HepG2 (cell line): ENCODE measurements at regions not wholly inside any gene's neighbourhood (a gene's known extent, or its start where the extent isn't known, plus 50 kb on each side); places are given as distances from the start of the nearest gene placed in this dataset.

Experiments
- BRCA1 ChIP-seq: sonication (generic); formaldehyde crosslinking; IDR thresholded peaks from 2 replicates; pipeline ENCODE4 v1.4.0; 2020; ENCODE audit warnings: missing genetic modification reagents
- EP300 ChIP-seq, 3 experiments: sonication (generic) in 1 of 3; formaldehyde crosslinking in 1 of 3; IDR thresholded peaks; 2 replicates each; pipeline versions ENCODE4 v1.5.1 to v1.6.1; 2011 to 2020; ENCODE audit warnings: low read depth in 2 of 3, low read length in 2 of 3, borderline replicate concordance in 1 of 3, improper control_type of control experiment in 1 of 3, mild to moderate bottlenecking in 1 of 3, missing genetic modification reagents in 1 of 3, moderate library complexity in 1 of 3
- ETS1 ChIP-seq: sonication (generic); formaldehyde crosslinking; IDR thresholded peaks from 2 replicates; pipeline ENCODE4 v1.4.0; 2020; ENCODE audit warnings: missing genetic modification reagents
- FOSL1 ChIP-seq: sonication (generic); formaldehyde crosslinking; IDR thresholded peaks from 2 replicates; pipeline ENCODE4 v1.9.0; 2021; ENCODE audit warnings: missing genetic modification reagents, borderline replicate concordance
- FOXA3 ChIP-seq: IDR thresholded peaks from 2 replicates; pipeline ENCODE4 v1.6.1; 2016; ENCODE audit warnings: missing genetic modification reagents, missing compliant biosample characterization
- HOXA9 ChIP-seq: sonication (generic); formaldehyde crosslinking; IDR thresholded peaks from 2 replicates; pipeline ENCODE4 v1.8.1; 2022; ENCODE audit warnings: missing genetic modification reagents, mild to moderate bottlenecking, moderate library complexity, borderline replicate concordance
- KLF11 ChIP-seq: IDR thresholded peaks from 2 replicates; pipeline ENCODE4 v1.6.1; 2016; ENCODE audit warnings: missing compliant biosample characterization
- KMT2B ChIP-seq: IDR thresholded peaks from 2 replicates; pipeline ENCODE4 v1.6.1; 2016; ENCODE audit warnings: missing genetic modification reagents, missing compliant biosample characterization
- MEIS1 ChIP-seq: sonication (generic); formaldehyde crosslinking; IDR thresholded peaks from 2 replicates; pipeline ENCODE4 v1.9.0; 2021; ENCODE audit warnings: mild to moderate bottlenecking, missing genetic modification reagents, moderate library complexity, borderline replicate concordance
- NFIC ChIP-seq: IDR thresholded peaks from 2 replicates; pipeline ENCODE4 v1.6.1; 2012; ENCODE audit warnings: mild to moderate bottlenecking, low read length, inconsistent platforms
- NR2C2 ChIP-seq: sonication (generic); formaldehyde crosslinking; IDR thresholded peaks from 2 replicates; pipeline ENCODE4 v1.4.0; 2020; ENCODE audit warnings: missing genetic modification reagents, mild to moderate bottlenecking, moderate library complexity, borderline replicate concordance
- NR2F6 ChIP-seq, 2 experiments: IDR thresholded peaks; 2 replicates each; pipeline ENCODE4 v1.6.1; 2016; ENCODE audit warnings: antibody characterized with exemption in 1 of 2, mild to moderate bottlenecking in 1 of 2
- PAWR ChIP-seq: sonication (generic); formaldehyde crosslinking; IDR thresholded peaks from 2 replicates; pipeline ENCODE4 v1.4.0; 2020; ENCODE audit warnings: missing genetic modification reagents, mild to moderate bottlenecking, borderline replicate concordance
- PCBP2 ChIP-seq: fragments of 200-400 bp; formaldehyde crosslinking; optimal IDR thresholded peaks from 2 replicates; pipeline ENCODE3; 2018; ENCODE audit warnings: low read length, low read depth; ENCODE audit not compliant: poor library complexity, severe bottlenecking
- PRDM10 ChIP-seq: sonication (generic); formaldehyde crosslinking; IDR thresholded peaks from 2 replicates; pipeline ENCODE4 v1.4.0; 2020; ENCODE audit warnings: low read depth, missing genetic modification reagents
- SIN3A ChIP-seq: IDR thresholded peaks from 2 replicates; pipeline ENCODE4 v1.6.1; 2011; ENCODE audit warnings: low read depth, mild to moderate bottlenecking, control low read depth, low read length, borderline replicate concordance
- SPEN ChIP-seq: sonication (generic); formaldehyde crosslinking; IDR thresholded peaks from 2 replicates; pipeline ENCODE4 v1.5.1; 2020; ENCODE audit warnings: low read depth, mild to moderate bottlenecking, missing genetic modification reagents
- ZFP62 ChIP-seq: sonication (generic); formaldehyde crosslinking; IDR thresholded peaks from 2 replicates; pipeline ENCODE4 v1.4.0; 2020; ENCODE audit warnings: missing genetic modification reagents
- ZKSCAN1 ChIP-seq: fragments of 150-350 bp; IDR thresholded peaks from 2 replicates; pipeline ENCODE4 v1.6.1; 2014; ENCODE audit warnings: low read length
- ZMYM4 ChIP-seq: sonication (generic); formaldehyde crosslinking; IDR thresholded peaks from 2 replicates; pipeline ENCODE4 v1.8.1; 2023; ENCODE audit warnings: mild to moderate bottlenecking, missing genetic modification reagents
- ZNF792 ChIP-seq: IDR thresholded peaks from 2 replicates; pipeline ENCODE4 v1.6.1; 2016
- TF ChIP-seq, protein P1 (sequence below): sonication (generic); formaldehyde crosslinking; IDR thresholded peaks from 2 replicates; pipeline ENCODE4 v1.4.0; 2020; ENCODE audit warnings: mild to moderate bottlenecking, missing genetic modification reagents
- TF ChIP-seq, protein P2 (sequence below): IDR thresholded peaks from 2 replicates; pipeline ENCODE4 v1.6.1; 2016; ENCODE audit warnings: missing biosample characterization, missing genetic modification reagents, low read depth

- no peak for TF ChIP-seq ZKSCAN1
- TF ChIP-seq ZFP62 (CRISPR knock-in tag) = no peak
- no peak for TF ChIP-seq SIN3A
- TF ChIP-seq ETS1 = no peak
- TF ChIP-seq MEIS1 (CRISPR knock-in tag) = no peak
- no peak for TF ChIP-seq HOXA9 (CRISPR knock-in tag)
- TF ChIP-seq, protein P1, sequence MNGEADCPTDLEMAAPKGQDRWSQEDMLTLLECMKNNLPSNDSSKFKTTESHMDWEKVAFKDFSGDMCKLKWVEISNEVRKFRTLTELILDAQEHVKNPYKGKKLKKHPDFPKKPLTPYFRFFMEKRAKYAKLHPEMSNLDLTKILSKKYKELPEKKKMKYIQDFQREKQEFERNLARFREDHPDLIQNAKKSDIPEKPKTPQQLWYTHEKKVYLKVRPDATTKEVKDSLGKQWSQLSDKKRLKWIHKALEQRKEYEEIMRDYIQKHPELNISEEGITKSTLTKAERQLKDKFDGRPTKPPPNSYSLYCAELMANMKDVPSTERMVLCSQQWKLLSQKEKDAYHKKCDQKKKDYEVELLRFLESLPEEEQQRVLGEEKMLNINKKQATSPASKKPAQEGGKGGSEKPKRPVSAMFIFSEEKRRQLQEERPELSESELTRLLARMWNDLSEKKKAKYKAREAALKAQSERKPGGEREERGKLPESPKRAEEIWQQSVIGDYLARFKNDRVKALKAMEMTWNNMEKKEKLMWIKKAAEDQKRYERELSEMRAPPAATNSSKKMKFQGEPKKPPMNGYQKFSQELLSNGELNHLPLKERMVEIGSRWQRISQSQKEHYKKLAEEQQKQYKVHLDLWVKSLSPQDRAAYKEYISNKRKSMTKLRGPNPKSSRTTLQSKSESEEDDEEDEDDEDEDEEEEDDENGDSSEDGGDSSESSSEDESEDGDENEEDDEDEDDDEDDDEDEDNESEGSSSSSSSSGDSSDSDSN (CRISPR knock-in tag) = no peak
- peak; percentile 96 for TF ChIP-seq FOXA3 (CRISPR knock-in tag)
- peak; percentile 89; the same call in 1 of the 2 replicates for TF ChIP-seq FOSL1 (CRISPR knock-in tag)
- TF ChIP-seq EP300 (IDR thresholded peaks at IDR 0.05; ENCODE audit: low read depth in 2 of 2, low read length in 2 of 2) = peak; percentile 49 to 75; a peak in 3 of 4 replicates
- TF ChIP-seq EP300 (CRISPR knock-in tag; IDR thresholded peaks at IDR 0.05; ENCODE audit: borderline replicate concordance) = no peak
- TF ChIP-seq BRCA1 (CRISPR knock-in tag) = no peak
- no peak for TF ChIP-seq NR2C2 (CRISPR knock-in tag)
- no peak for TF ChIP-seq NR2F6 (IDR thresholded peaks at IDR 0.05)
- no peak; the same call in 1 of the 2 replicates for TF ChIP-seq NR2F6 (CRISPR knock-in tag; IDR thresholded peaks at IDR 0.05)
- TF ChIP-seq, protein P2, sequence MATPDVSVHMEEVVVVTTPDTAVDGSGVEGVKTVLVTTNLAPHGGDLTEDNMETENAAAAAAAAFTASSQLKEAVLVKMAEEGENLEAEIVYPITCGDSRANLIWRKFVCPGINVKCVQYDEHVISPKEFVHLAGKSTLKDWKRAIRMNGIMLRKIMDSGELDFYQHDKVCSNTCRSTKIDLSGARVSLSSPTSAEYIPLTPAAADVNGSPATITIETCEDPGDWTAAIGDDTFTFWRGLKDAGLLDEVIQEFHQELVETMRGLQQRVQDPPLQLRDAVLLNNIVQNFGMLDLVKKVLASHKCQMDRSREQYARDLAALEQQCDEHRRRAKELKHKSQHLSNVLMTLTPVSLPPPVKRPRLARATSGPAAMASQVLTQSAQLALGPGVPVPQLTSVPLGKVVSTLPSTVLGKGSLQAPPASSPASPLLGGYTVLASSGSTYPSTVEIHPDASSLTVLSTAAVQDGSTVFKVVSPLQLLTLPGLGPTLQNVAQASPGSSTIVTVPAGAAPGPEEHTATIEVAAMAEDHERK = no peak
- 0 out of 2 replicates have a peak, but pooled peaks have one; percentile 41 for TF ChIP-seq ZMYM4
- TF ChIP-seq SPEN (CRISPR knock-in tag) = no peak
- TF ChIP-seq PCBP2 = no peak
- TF ChIP-seq PAWR (CRISPR knock-in tag) = no peak
- no peak for TF ChIP-seq KLF11 (CRISPR knock-in tag)
- TF ChIP-seq PRDM10 (CRISPR knock-in tag) = no peak
- TF ChIP-seq ZNF792 (CRISPR knock-in tag) = peak; percentile 64; the same call in 1 of the 2 replicates
- TF ChIP-seq NFIC = peak; percentile 76
- no peak for TF ChIP-seq KMT2B (CRISPR knock-in tag)
These were observed 119.8 kb upstream of the TSPAN5 start (continued) for GRCh38 chr4:98778206-98778605.
